Subcutaneous abdominal adipose tissue (tissue), 5 donors: ENCODE measurements at regions not wholly inside any gene's neighbourhood (a gene's known extent, or its start where the extent isn't known, plus 50 kb on each side); places are given as distances from the start of the nearest gene placed in this dataset.
"Not testable (repeated sequence)": the region's sequence is repeated elsewhere in the genome, so short reads cannot be mapped to it uniquely, and the experiment has no call there.

Source experiments
- H3K27ac ChIP-seq: one replicate; pipeline ENCODE4 v1.7.0; 2013; ENCODE audit warnings: low read depth, mild to moderate bottlenecking, inconsistent platforms, low read length, moderate library complexity
- H3K27me3 ChIP-seq, 5 donors: one replicate each; pipeline ENCODE4 v1.7.0; 2013; ENCODE audit warnings: low read length in 5 of 5, inconsistent platforms in 1 of 5; ENCODE audit not compliant: control insufficient read depth in 5 of 5, insufficient read depth in 4 of 5
- H3K36me3 ChIP-seq, 5 donors: one replicate each; pipeline ENCODE4 v1.7.0; 2013; ENCODE audit warnings: low read length in 5 of 5; ENCODE audit not compliant: control insufficient read depth in 5 of 5, insufficient read depth in 5 of 5
- H3K4me1 ChIP-seq, 5 donors: one replicate each; pipeline ENCODE4 v1.7.0; 2013; ENCODE audit warnings: low read length in 5 of 5, mild to moderate bottlenecking in 3 of 5, moderate library complexity in 1 of 5; ENCODE audit not compliant: control insufficient read depth in 5 of 5, insufficient read depth in 5 of 5
- H3K4me3 ChIP-seq, 5 donors: one replicate each; pipeline ENCODE4 v1.7.0; 2013; ENCODE audit warnings: low read length in 5 of 5, low read depth in 1 of 5
- H3K9ac ChIP-seq, 5 donors: one replicate each; pipeline ENCODE4 v1.7.0; 2013; ENCODE audit warnings: low read length in 5 of 5, mild to moderate bottlenecking in 4 of 5, moderate library complexity in 3 of 5
- H3K9me3 ChIP-seq, 5 donors: one replicate each; pipeline ENCODE4 v1.7.0; 2013; ENCODE audit warnings: low read length in 5 of 5; ENCODE audit not compliant: control insufficient read depth in 5 of 5
- donor health status: healthy.
- donor health status: healthy.
- donor health status: healthy.
- donor health status: healthy.
- donor health status: healthy.

DNA sequence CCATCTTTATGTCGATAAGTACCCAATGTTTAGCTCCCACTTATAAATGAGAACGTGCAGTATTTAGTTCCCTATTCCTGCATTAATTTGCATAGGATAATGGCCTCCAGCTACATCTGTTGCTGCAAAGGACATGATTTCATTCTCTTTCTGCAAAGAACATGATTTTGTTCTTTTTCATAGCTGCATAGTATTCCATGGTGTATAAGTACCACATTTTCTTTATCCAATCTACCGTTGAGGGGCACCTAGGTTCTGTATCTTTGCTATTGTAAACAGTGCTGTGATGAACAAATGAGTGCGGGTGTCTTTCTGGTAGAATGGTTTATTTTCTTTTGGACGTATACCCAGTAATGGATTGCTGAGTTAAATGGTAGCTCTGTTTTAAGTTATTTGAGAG is 63.0 kb downstream of the HLX start:
- H3K9me3 ChIP-seq: peaks cover 0 to 2% (median 0%) of the 10 kb centered on the region in 5 donors
- no peak overlapping the region for H3K4me3 ChIP-seq
- H3K36me3 ChIP-seq: no peaks in the 10 kb centered on the region
- H3K9ac ChIP-seq: no peak overlapping the region
- H3K27me3 ChIP-seq: no peaks in the 10 kb centered on the region
- no peak overlapping the region for H3K27ac ChIP-seq
- no peaks in the 10 kb centered on the region for H3K4me1 ChIP-seq

- not testable (repeated sequence) for H3K27me3 ChIP-seq, H3K9me3 ChIP-seq, H3K4me1 ChIP-seq, H3K9ac ChIP-seq, H3K36me3 ChIP-seq, H3K4me3 ChIP-seq, H3K27ac ChIP-seq
These were observed 63.7 kb downstream of the HLX start for GRCh38 chr1:220942914-220943313.

- Histone ChIP-seq H3K9ac (no peak overlapping the region), H3K27ac (no peak overlapping the region)
These were observed 64.2 kb downstream of the HLX start for GRCh38 chr1:220943319-220943996.

GRCh38 chr1:220950576-220950975 is 71.3 kb downstream of the HLX start:
- H3K36me3 ChIP-seq: no peaks in the 10 kb centered on the region
- H3K27me3 ChIP-seq: no peaks in the 10 kb centered on the region
- no peak overlapping the region for H3K9ac ChIP-seq
- no peak overlapping the region for H3K27ac ChIP-seq
- H3K4me1 ChIP-seq: no peaks in the 10 kb centered on the region
- H3K4me3 ChIP-seq: no peak overlapping the region
- H3K9me3 ChIP-seq: peaks cover 4 to 8% (median 6%) of the 10 kb centered on the region in 5 donors

More at GRCh38 chr1:220943319-220943996, 64.2 kb downstream of the HLX start:
- H3K27me3 ChIP-seq: no peaks in the 10 kb centered on the region
- H3K36me3 ChIP-seq: no peaks in the 10 kb centered on the region
- no peaks in the 10 kb centered on the region for H3K4me1 ChIP-seq
- H3K4me3 ChIP-seq: no peak overlapping the region
- H3K9me3 ChIP-seq: peaks cover 0 to 2% (median 0%) of the 10 kb centered on the region in 5 donors

GRCh38 chr1:220952961-220953643 is 73.9 kb downstream of the HLX start:
- no peak overlapping the region for H3K4me3 ChIP-seq
- no peaks in the 10 kb centered on the region for H3K27me3 ChIP-seq
- no peaks in the 10 kb centered on the region for H3K4me1 ChIP-seq
- H3K9ac ChIP-seq: no peak overlapping the region
- no peaks in the 10 kb centered on the region for H3K36me3 ChIP-seq
- peaks cover 4 to 8% (median 6%) of the 10 kb centered on the region in 5 donors for H3K9me3 ChIP-seq
- H3K27ac ChIP-seq: no peak overlapping the region

- no peaks in the 10 kb centered on the region for H3K36me3 ChIP-seq
- no peaks in the 10 kb centered on the region for H3K4me1 ChIP-seq
- H3K9ac ChIP-seq: no peak overlapping the region
- no peaks in the 10 kb centered on the region for H3K27me3 ChIP-seq
- H3K9me3 ChIP-seq: peaks cover 4 to 8% (median 6%) of the 10 kb centered on the region in 5 donors
- H3K27ac ChIP-seq: no peak overlapping the region
- no peak overlapping the region for H3K4me3 ChIP-seq
These were observed 75.3 kb downstream of the HLX start for GRCh38 chr1:220954321-220955075.

GRCh38 chr1:220955116-220955515 is 75.9 kb downstream of the HLX start:
- Histone ChIP-seq H3K27me3 (no peaks in the 10 kb centered on the region), H3K27ac (no peak overlapping the region), H3K36me3 (no peaks in the 10 kb centered on the region), H3K9ac (no peak overlapping the region), H3K4me1 (no peaks in the 10 kb centered on the region), H3K4me3 (no peak overlapping the region), H3K9me3 (peaks cover 4 to 5% (median 5%) of the 10 kb centered on the region in 5 donors)

DNA sequence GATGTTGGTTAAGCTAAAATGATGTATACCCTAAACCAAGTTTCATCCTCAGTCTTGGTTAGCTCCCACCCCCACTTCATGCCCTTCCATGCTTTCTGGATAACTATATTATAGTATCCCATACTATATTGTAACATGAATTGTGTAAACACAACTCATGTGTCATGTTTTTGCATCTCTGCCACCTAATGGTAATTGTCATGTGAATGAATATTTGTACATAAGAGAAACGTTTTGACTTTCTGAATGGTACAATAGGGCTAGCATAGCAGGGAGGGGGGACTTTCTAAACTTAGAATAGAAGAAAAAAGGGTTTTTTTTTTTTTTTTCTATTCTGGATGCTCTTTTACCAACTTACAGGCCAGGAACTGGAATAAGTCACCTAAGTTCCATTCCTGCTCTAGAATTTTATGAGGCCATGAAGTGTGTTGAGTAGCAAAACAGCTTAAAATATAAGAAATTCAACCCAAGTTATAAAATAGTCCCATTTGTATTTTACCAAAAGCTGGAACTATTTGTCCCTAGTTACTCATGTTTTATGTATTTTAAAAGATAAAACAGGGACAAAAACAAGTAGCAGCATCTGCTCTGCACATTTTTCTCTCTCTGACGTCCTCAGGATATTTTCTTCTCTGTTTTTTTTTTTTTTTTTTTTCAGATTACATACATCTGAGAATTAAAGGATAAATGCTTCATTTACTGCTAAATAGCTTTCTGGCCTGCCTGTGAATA is 77.4 kb downstream of the HLX start:
- peaks cover 0 to 2% (median 0%) of the 10 kb centered on the region in 5 donors for H3K4me1 ChIP-seq
- H3K27me3 ChIP-seq: no peaks in the 10 kb centered on the region
- peak overlapping the region; percentile 7 for H3K27ac ChIP-seq
- no peak overlapping the region for H3K9ac ChIP-seq
- no peaks in the 10 kb centered on the region for H3K36me3 ChIP-seq
- H3K4me3 ChIP-seq: no peak overlapping the region
- H3K9me3 ChIP-seq: no peaks in the 10 kb centered on the region

DNA sequence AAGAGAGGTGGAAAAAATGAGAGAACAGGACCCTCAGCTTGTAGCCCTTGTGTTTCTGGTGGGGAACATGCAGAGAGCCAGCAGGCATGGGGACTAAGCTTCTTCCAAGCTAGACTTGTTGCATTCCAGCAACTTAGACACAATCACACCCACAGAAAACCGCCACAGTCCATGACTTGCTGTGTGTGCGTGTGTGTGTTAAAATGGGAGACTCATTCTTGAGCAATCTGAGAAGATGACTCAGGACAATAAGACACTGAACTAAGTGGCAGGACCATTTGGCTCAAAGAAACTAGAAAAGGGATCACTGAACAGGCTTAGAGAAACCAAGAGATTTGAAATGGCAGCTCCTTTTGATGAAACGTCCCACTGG is 78.0 kb downstream of the HLX start:
- H3K27ac ChIP-seq: peak overlapping the region; percentile 7
- H3K9me3 ChIP-seq: no peaks in the 10 kb centered on the region
- peaks cover 0 to 7% (median 3%) of the 10 kb centered on the region in 5 donors for H3K4me1 ChIP-seq
- H3K27me3 ChIP-seq: no peaks in the 10 kb centered on the region
- H3K36me3 ChIP-seq: no peaks in the 10 kb centered on the region
- H3K4me3 ChIP-seq: no peak overlapping the region
- H3K9ac ChIP-seq: no peak overlapping the region
